Hypothalamus (tissue), 51 donors: ENCODE measurements at regions not wholly inside any gene's neighbourhood (a gene's known extent, or its start where the extent isn't known, plus 50 kb on each side); places are given as distances from the start of the nearest gene placed in this dataset.

ENCODE experiments used
- DNase-seq, 51 donors: peaks; one replicate each; lab custom pipeline; 2025; lab: John Stamatoyannopoulos, UW

GRCh38 chr7:22627136-22627535 is 99.9 kb upstream of the IL6 start:
- no peak for DNase-seq

GRCh38 chr7:22625251-22625650 is 101.7 kb upstream of the IL6 start:
- DNase-seq, result no peak

- no peak for DNase-seq
Observed at GRCh38 chr7:22624781-22625180, 102.2 kb upstream of the IL6 start.

GRCh38 chr7:22622116-22622785 is 104.7 kb upstream of the IL6 start:
- DNase-seq, result no peak

GRCh38 chr7:22618528-22618927 is 108.5 kb upstream of the IL6 start:
- no peak for DNase-seq

GRCh38 chr7:22617166-22617565 is 109.8 kb upstream of the IL6 start:
- no peak for DNase-seq

GRCh38 chr7:22613496-22613895 is 113.5 kb upstream of the IL6 start:
- DNase-seq, result no peak

GRCh38 chr7:22612776-22613175 is 112.8 kb upstream of the STEAP1B start:
- DNase-seq, result no peak

GRCh38 chr7:22611758-22612079 is 111.7 kb upstream of the STEAP1B start:
- DNase-seq, result no peak

- DNase-seq, result no peak
Observed at GRCh38 chr7:22610951-22611757, 111.2 kb upstream of the STEAP1B start.

GRCh38 chr7:22610263-22610662 is 110.3 kb upstream of the STEAP1B start:
- DNase-seq, result no peak

- DNase-seq, result peak in 1 of 51 donors; percentile 3
Observed at GRCh38 chr7:22607180-22607579, 107.2 kb upstream of the STEAP1B start.

GRCh38 chr7:22604246-22604645 is 104.3 kb upstream of the STEAP1B start:
- no peak for DNase-seq

- peak in 1 of 51 donors; percentile 36 for DNase-seq
Observed at GRCh38 chr7:22601812-22602565, 102.0 kb upstream of the STEAP1B start.

GRCh38 chr7:22601408-22601807 is 101.4 kb upstream of the STEAP1B start:
- no peak for DNase-seq

GRCh38 chr7:22601003-22601402 is 101.0 kb upstream of the STEAP1B start:
- DNase-seq, result peak in 1 of 51 donors; percentile 12

GRCh38 chr7:22598318-22598920 is 98.4 kb upstream of the STEAP1B start:
- DNase-seq, result no peak

- no peak for DNase-seq
Observed at GRCh38 chr7:22597844-22598243, 97.9 kb upstream of the STEAP1B start.

- DNase-seq, result no peak
Observed at GRCh38 chr7:22596763-22597400, 96.9 kb upstream of the STEAP1B start.

- no peak for DNase-seq
Observed at GRCh38 chr7:22594020-22594419, 94.0 kb upstream of the STEAP1B start.

- DNase-seq, result no peak
Observed at GRCh38 chr7:22591271-22591670, 91.3 kb upstream of the STEAP1B start.
